Jurkat, Clone E6-1 (cell line): ENCODE measurements at regions not wholly inside any gene's neighbourhood (a gene's known extent, or its start where the extent isn't known, plus 50 kb on each side); places are given as distances from the start of the nearest gene placed in this dataset.

Source experiments
- DNase-seq: peaks from one replicate; pipeline ENCODE4 v3.0.0-alpha.2; 2011; ENCODE audit warnings: low read depth, low spot score
- H3K4me3 ChIP-seq: 2 replicates; pipeline ENCODE4 v1.5.1; 2011; ENCODE audit warnings: mild to moderate bottlenecking, low read length, control low read depth, moderate library complexity

GRCh38 chr16:87125206-87126155, 191.7 kb downstream of the C16orf95 start:
- no peak for DNase-seq
- H3K4me3 ChIP-seq, result no peak overlapping the region

DNA sequence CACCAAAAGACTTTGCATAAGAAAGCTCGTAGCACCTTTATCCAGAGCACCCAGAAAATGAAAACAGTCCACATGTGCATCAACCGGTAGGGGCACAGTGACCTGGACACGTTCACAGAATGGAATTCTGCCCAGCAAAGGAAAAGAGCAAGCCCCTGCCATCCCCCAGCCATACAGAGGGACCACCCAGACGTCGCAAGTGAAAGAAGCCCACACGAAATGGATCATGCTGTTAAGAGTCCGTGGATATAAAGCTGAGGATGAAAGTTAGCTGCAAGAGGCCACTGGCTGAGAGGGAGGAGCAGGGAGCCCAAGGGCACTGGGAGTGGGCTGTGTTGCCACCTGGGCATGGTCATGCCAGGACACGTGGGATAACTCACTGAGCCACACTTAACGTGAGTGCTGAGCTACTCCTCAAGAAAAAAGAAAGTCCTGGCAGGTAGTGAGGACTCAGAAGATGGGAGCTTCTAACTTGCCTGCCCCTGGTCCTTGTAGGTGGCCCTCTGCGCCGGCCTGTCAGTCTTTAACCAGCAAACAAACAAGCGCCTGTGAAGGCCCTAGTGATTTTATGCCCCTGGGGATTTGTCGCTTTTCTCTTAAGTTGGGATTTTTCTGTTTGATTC, 190.7 kb downstream of the C16orf95 start:
- no peak overlapping the region for H3K4me3 ChIP-seq
- no peak for DNase-seq

DNA sequence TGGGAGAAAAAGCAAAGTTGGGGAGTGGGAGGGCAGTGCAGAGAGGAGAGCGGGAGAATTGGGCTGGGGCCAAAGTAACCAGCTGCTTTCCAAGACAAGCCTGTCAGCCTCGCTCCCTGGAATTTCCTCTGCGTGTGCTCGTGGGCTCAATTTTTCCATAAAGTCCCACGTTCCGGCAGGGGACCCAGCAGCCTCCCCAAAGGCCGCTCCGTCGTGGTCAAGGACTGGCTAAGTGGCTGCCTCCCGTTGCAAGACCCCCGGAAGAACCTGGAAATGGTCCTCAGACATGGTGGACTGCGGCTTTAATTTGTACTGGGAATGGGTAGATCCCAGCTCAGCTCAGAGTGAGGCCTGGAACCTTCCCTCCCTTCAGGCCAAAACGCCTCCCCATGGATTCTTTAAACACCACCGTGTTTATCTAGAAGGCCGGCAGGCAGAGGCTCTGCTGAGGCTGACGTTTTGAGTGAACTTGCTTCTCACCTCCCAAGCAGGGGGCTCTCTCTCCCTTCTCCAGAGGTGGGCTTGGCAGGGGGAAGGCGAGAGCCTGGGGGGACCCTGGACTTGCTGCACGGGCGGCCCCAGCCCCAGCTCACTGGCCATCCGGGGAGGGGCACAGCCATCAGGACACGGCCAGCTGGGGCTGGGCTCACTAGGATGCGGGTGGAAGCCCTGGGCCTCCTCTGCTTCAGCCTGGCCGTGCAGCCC, 190.0 kb downstream of the C16orf95 start:
- H3K4me3 ChIP-seq, result no peak overlapping the region
- DNase-seq, result no peak

- no peak for DNase-seq
- no peak overlapping the region for H3K4me3 ChIP-seq
Measured at GRCh38 chr16:87127766-87128147, 189.4 kb downstream of the C16orf95 start.

DNA sequence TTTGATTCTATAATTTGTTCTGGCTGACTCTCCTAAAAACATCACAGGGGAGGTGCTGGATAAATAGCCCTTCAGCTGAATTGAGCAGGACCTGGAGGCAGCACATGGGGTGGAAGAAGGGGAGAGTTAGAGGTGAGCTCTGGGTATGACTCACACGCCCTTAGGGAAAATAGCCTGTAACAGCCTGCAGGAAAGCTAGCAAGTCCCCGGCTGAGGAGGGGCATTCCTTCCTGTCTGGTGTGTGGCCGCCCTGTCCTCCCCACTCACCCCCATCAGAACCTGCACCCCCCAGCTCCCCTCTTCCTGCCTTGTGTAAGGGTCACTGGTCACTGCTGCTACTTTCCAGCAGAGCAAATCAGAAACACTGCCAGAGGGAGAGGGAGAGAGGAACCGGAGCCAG, 187.4 kb downstream of the C16orf95 start:
- DNase-seq, result no peak

GRCh38 chr16:87131061-87131995, 185.9 kb downstream of the C16orf95 start:
- no peak overlapping the region for H3K4me3 ChIP-seq
- DNase-seq, result no peak

More for the DNA sequence above, 187.4 kb downstream of the C16orf95 start:
- H3K4me3 ChIP-seq, result no peak overlapping the region

- H3K4me3 ChIP-seq, result no peak overlapping the region
- no peak for DNase-seq
Measured at GRCh38 chr16:87131996-87132345, 185.2 kb downstream of the C16orf95 start.

GRCh38 chr16:87132361-87133014, 184.7 kb downstream of the C16orf95 start:
- no peak for DNase-seq
- no peak overlapping the region for H3K4me3 ChIP-seq

DNA sequence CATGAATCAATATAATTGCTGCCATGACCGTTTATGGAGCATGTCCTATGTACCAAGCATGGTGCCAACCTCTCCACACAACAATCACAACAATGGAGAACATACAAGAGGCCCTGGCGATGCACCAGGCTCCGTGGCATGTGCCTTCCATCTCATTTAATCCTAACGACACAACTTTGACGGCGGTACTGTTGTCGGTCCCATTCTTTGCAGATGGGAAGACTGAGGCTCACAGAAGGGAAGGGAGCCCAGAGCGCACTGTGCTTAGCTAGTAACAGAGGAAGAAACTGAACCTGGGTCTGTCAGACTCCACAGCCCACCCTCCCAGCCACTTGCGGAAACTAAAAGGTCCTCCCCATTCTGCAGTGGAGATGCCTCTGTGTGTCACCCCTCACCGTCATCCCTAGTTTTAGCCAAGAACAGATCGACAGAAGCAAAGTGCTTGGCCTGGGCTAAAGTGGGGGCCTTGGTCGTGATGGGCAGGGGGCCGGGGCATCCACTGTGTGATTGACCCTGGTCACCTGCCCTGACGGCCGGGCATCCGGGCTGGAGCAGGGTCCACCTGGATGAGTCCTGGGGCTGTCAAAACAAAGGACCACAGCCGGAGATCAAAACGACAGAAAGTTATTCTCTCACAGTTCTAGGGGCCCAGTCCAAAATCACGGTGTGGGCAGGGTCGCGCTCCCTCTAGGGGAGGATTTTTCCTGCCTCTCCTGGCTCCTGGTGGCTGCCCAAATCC, 183.9 kb downstream of the C16orf95 start:
- DNase-seq, result no peak

GRCh38 chr16:87133966-87134627, 183.1 kb downstream of the C16orf95 start:
- no peak overlapping the region for H3K4me3 ChIP-seq
- DNase-seq, result no peak

More for the DNA sequence above, 183.9 kb downstream of the C16orf95 start:
- H3K4me3 ChIP-seq, result no peak overlapping the region

- H3K4me3 ChIP-seq, result no peak overlapping the region
Measured at GRCh38 chr16:87134628-87134995, 182.6 kb downstream of the C16orf95 start.

DNA sequence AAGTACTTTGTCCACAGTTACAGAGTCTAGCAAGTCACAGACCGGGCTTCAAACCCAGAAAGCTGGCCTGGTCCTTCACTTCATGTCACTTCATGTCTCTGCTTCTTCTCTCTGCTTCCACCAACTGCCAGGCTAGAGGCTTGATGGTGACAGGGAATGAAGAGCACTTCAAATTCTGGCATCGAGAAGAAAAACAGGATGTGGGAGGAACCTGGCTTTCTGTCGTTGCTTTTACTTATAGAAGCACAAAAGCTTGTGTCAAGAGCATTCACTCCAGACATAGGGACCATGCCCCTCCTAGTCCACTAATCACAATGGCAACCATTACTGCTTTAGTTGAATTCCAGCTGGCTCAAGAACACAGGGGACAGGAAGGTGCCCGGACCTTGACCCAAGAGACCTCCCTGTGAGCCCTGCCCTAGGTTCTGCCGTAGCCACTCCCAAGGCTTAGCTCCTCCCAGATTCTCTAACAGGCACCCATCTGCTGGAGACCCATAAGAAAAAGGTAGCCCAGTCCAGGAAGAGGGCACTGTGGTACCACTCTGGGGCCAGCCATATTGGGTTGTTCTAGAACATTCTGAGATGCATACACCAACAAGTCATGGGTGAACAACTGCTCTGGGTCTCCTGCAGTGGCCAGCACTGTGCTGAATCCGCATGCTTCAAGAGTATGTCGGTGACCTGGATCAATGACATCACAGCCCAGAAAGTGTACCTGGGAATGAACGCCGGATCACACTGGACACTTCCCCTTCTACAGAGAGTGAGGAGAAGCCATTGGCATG, 181.8 kb downstream of the C16orf95 start:
- no peak overlapping the region for H3K4me3 ChIP-seq
- no peak for DNase-seq

More at GRCh38 chr16:87134628-87134995, 182.6 kb downstream of the C16orf95 start:
- no peak for DNase-seq

GRCh38 chr16:87138316-87138715, 178.9 kb downstream of the C16orf95 start:
- DNase-seq, result no peak
- H3K4me3 ChIP-seq, result no peak overlapping the region

DNA sequence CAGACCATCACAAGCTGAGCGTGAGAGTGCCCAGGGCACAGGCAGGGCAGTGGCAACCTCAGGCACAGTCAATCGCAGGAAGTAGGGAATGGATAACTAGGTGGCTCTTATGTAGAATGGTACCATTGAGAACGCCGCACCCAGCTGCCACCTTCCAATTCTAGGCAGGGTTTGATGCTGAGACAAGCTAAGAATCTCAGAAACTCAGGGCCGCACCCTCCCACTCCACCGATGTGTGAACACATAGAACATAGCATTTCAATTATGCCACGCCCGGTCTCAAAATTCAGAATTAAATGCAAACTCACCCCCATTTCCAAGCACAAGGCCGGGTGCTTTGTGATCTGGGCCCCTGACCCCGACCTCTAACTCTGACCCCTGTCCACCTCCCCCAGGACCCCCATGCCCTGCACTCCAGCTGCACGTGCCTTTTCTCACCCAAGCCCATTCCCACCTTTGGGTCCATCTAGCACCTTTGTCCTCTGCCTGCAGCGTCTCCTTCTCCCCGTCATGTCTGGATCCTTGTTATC, 178.4 kb downstream of the C16orf95 start:
- H3K4me3 ChIP-seq, result no peak overlapping the region
- no peak for DNase-seq

GRCh38 chr16:87140211-87141200, 176.7 kb downstream of the C16orf95 start:
- no peak overlapping the region for H3K4me3 ChIP-seq
- DNase-seq, result no peak
